Neuron (in vitro differentiated cells): ENCODE measurements at regions not wholly inside any gene's neighbourhood (a gene's known extent, or its start where the extent isn't known, plus 50 kb on each side); places are given as distances from the start of the nearest gene placed in this dataset.
"Not testable (repeated sequence)": the region's sequence is repeated elsewhere in the genome, so short reads cannot be mapped to it uniquely, and the experiment has no call there.

ENCODE experiments used
- H2AFZ ChIP-seq: one replicate; pipeline ENCODE4 v1.6.1; 2013; ENCODE audit warnings: low read depth, mild to moderate bottlenecking, inconsistent platforms, low read length, moderate library complexity
- H3K27me3 ChIP-seq: one replicate; pipeline ENCODE4 v1.6.1; 2013; ENCODE audit warnings: low read length; ENCODE audit not compliant: insufficient read depth
- H3K36me3 ChIP-seq: one replicate; pipeline ENCODE4 v1.6.1; 2013; ENCODE audit warnings: low read length; ENCODE audit not compliant: insufficient read depth
- H3K4me1 ChIP-seq: one replicate; pipeline ENCODE4 v1.6.1; 2013; ENCODE audit warnings: low read length; ENCODE audit not compliant: insufficient read depth
- H3K4me3 ChIP-seq: 2 replicates; pipeline ENCODE4 v1.5.1; 2013; ENCODE audit warnings: mild to moderate bottlenecking, low read length, moderate library complexity
- H3K9me3 ChIP-seq: one replicate; pipeline ENCODE4 v1.6.1; 2013; ENCODE audit warnings: low read length

GRCh38 chr11:100472727-100473389 is 214.2 kb upstream of the ARHGAP42 start:
- Histone ChIP-seq H3K4me3 (no peak overlapping the region), H3K27me3 (no peaks in the 10 kb centered on the region), H2AFZ (no peak overlapping the region), H3K36me3 (no peaks in the 10 kb centered on the region), H3K9me3 (no peaks in the 10 kb centered on the region), H3K4me1 (no peaks in the 10 kb centered on the region)

DNA sequence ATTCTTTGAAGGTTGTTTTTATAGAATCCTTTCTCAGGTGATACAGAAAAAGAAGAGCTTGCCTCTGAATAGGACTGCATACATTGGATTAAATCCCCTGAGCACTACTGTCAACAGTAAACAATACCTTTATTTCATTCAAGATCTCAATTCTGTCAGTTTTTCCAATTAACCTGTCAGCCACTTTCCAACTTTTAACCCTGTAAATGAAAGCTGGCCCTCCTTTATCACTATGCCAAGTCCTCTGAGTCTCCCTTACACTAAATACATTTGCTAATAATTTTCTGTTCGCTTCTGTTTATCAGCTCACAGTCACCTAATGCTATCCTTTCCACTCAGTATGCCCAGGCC is 213.7 kb upstream of the ARHGAP42 start:
- H3K36me3 ChIP-seq = no peaks in the 10 kb centered on the region
- no peaks in the 10 kb centered on the region for H3K27me3 ChIP-seq
- no peaks in the 10 kb centered on the region for H3K4me1 ChIP-seq
- no peaks in the 10 kb centered on the region for H3K9me3 ChIP-seq
- no peak overlapping the region for H2AFZ ChIP-seq
- no peak overlapping the region for H3K4me3 ChIP-seq

GRCh38 chr11:100484948-100485347 is 202.1 kb upstream of the ARHGAP42 start:
- Histone ChIP-seq H3K27me3 (no peaks in the 10 kb centered on the region), H3K4me1 (no peaks in the 10 kb centered on the region), H3K9me3 (no peaks in the 10 kb centered on the region), H2AFZ (no peak overlapping the region), H3K36me3 (no peaks in the 10 kb centered on the region), H3K4me3 (no peak overlapping the region)

GRCh38 chr11:100498780-100499179 is 188.3 kb upstream of the ARHGAP42 start:
- Histone ChIP-seq H2AFZ (no peak overlapping the region), H3K27me3 (no peaks in the 10 kb centered on the region), H3K9me3 (no peaks in the 10 kb centered on the region), H3K4me1 (no peaks in the 10 kb centered on the region), H3K36me3 (no peaks in the 10 kb centered on the region), H3K4me3 (no peak overlapping the region)

- Histone ChIP-seq H3K9me3 (no peaks in the 10 kb centered on the region), H3K36me3 (no peaks in the 10 kb centered on the region), H3K27me3 (no peaks in the 10 kb centered on the region), H3K4me1 (no peaks in the 10 kb centered on the region), H2AFZ (no peak overlapping the region), H3K4me3 (no peak overlapping the region)
Observed at GRCh38 chr11:100501450-100501849, 185.6 kb upstream of the ARHGAP42 start.

DNA sequence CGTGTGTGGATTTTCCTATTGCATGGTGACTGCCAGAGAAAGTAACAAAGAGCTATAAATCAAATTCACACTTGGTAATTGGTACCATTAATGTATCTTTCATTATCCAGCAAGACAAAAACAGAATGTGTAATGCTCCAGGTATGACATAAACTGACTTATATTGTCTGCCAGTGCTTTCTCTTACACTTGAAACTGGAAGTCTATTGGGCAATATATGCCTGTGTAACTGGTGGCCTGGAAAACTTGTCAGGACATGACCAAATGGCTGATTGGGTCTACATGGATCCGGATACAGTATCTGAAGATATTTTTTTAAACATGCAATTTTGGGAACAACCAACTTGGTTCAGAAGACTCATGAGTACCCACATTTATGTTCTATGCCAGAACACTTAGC is 174.6 kb upstream of the ARHGAP42 start:
- Histone ChIP-seq H3K9me3 (no peaks in the 10 kb centered on the region), H2AFZ (no peak overlapping the region), H3K4me3 (no peak overlapping the region), H3K27me3 (no peaks in the 10 kb centered on the region), H3K4me1 (no peaks in the 10 kb centered on the region), H3K36me3 (no peaks in the 10 kb centered on the region)

- Histone ChIP-seq H3K36me3 (no peaks in the 10 kb centered on the region), H3K9me3 (no peaks in the 10 kb centered on the region), H3K27me3 (no peaks in the 10 kb centered on the region), H3K4me1 (no peaks in the 10 kb centered on the region), H2AFZ (no peak overlapping the region), H3K4me3 (no peak overlapping the region)
Observed at GRCh38 chr11:100515087-100515486, 172.0 kb upstream of the ARHGAP42 start.

GRCh38 chr11:100525197-100525596 is 161.9 kb upstream of the ARHGAP42 start:
- Histone ChIP-seq H2AFZ (no peak overlapping the region), H3K4me3 (no peak overlapping the region), H3K4me1 (no peaks in the 10 kb centered on the region), H3K36me3 (no peaks in the 10 kb centered on the region), H3K9me3 (no peaks in the 10 kb centered on the region), H3K27me3 (no peaks in the 10 kb centered on the region)

GRCh38 chr11:100525635-100526034 is 161.5 kb upstream of the ARHGAP42 start:
- no peak overlapping the region for H3K4me3 ChIP-seq
- no peaks in the 10 kb centered on the region for H3K36me3 ChIP-seq
- H2AFZ ChIP-seq = no peak overlapping the region
- H3K27me3 ChIP-seq = no peaks in the 10 kb centered on the region
- no peaks in the 10 kb centered on the region for H3K9me3 ChIP-seq
- no peaks in the 10 kb centered on the region for H3K4me1 ChIP-seq

DNA sequence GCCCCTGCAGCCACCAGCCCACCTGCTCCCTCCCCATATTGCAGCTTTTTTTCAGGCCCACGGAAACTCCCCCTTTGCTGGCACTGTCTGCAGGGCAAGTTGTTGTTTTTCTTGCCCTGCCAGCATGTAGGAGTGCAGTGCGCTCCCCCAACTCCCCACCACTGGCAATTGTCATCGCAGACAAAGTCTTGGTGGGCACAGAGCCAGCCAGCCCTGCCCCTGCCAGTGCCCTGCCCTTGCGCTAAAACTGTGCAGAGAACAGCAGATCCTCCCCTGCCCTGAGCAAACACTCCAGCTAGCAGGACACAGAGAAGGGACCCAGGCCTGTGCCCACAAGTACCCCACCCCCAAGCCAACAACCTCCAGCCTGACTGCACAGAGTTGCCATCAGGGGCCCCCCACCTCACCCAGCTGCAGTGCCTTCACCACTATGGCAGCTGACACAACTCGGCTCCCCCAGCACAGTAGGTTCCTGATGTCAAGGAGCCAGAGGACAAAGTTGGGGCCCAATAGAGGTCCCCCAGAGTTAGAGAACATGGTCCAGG is 158.1 kb upstream of the ARHGAP42 start:
- no peaks in the 10 kb centered on the region for H3K4me1 ChIP-seq
- H3K27me3 ChIP-seq = no peaks in the 10 kb centered on the region
- H3K36me3 ChIP-seq = no peaks in the 10 kb centered on the region
- no peak overlapping the region for H3K4me3 ChIP-seq
- H2AFZ ChIP-seq = no peak overlapping the region
- no peaks in the 10 kb centered on the region for H3K9me3 ChIP-seq

DNA sequence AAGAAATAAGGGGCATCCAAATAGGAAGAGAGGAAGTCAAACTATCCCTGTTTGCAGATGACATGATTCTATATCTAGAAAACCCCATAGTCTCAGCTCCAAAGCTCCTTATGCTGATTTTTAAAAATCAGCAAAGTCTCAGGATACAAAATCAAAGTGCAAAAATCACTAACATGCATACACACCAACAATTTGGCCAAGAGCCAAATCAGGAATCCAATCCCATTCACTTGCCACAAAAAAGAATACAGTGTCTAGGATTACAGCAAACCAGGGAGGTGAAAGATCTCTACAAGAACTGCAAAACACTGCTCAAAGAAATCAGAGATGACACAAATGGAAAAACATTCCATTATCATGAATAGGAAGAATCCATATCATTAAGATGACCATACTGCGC is 155.8 kb upstream of the ARHGAP42 start:
- H2AFZ ChIP-seq, H3K27me3 ChIP-seq, H3K4me1 ChIP-seq, H3K9me3 ChIP-seq, H3K36me3 ChIP-seq, H3K4me3 ChIP-seq: not testable (repeated sequence)

DNA sequence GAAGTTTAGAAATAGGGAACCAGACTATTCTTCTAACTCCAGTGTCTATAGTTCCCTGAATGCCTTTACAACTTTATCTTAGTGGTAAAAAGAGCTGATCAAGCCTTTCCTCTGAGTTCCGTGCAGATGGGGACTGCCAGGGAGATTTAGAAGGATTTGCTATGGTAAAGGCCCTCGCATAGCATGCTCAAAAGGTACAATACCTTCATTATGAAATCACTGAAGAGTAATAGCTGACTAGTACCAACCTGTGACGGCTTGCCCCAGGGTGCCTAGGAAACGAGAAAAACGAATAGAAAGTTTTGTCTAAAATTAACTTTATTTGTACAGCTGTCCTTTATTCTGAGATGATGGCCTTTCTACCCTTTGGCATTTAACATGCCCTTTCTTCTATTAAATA is 150.1 kb upstream of the ARHGAP42 start:
- Histone ChIP-seq H3K9me3 (no peaks in the 10 kb centered on the region), H3K4me1 (no peaks in the 10 kb centered on the region), H3K36me3 (no peaks in the 10 kb centered on the region), H2AFZ (no peak overlapping the region), H3K27me3 (no peaks in the 10 kb centered on the region), H3K4me3 (no peak overlapping the region)

- Histone ChIP-seq H3K27me3 (no peaks in the 10 kb centered on the region), H3K4me1 (no peaks in the 10 kb centered on the region), H3K9me3 (no peaks in the 10 kb centered on the region), H2AFZ (no peak overlapping the region), H3K4me3 (no peak overlapping the region), H3K36me3 (no peaks in the 10 kb centered on the region)
Observed at GRCh38 chr11:100543386-100543785, 143.7 kb upstream of the ARHGAP42 start.

- H2AFZ ChIP-seq = no peak overlapping the region
- H3K27me3 ChIP-seq = no peaks in the 10 kb centered on the region
- no peaks in the 10 kb centered on the region for H3K9me3 ChIP-seq
- H3K4me1 ChIP-seq = no peaks in the 10 kb centered on the region
- H3K4me3 ChIP-seq = no peak overlapping the region
- no peaks in the 10 kb centered on the region for H3K36me3 ChIP-seq
Observed at GRCh38 chr11:100545556-100545955, 141.5 kb upstream of the ARHGAP42 start.
